Endothelial cell of umbilical vein (primary cell): ENCODE measurements at regions not wholly inside any gene's neighbourhood (a gene's known extent, or its start where the extent isn't known, plus 50 kb on each side); places are given as distances from the start of the nearest gene placed in this dataset.

Source experiments
- CTCF ChIP-seq, 2 donors: IDR thresholded peaks; 1 replicate in 1 of 2; 2 replicates in 1 of 2; pipeline ENCODE4 v1.5.1; 2011; ENCODE audit warnings: low read length in 2 of 2, mild to moderate bottlenecking in 2 of 2, moderate library complexity in 2 of 2, control low read depth in 1 of 2, inconsistent platforms in 1 of 2, low read depth in 1 of 2; ENCODE audit not compliant: insufficient read depth in 1 of 2; ENCODE audit errors: extremely low read depth in 1 of 2
- MAX ChIP-seq: IDR thresholded peaks from 2 replicates; pipeline ENCODE4 v1.6.1; 2011; ENCODE audit not compliant: insufficient read depth, insufficient read length
- POLR2A ChIP-seq: IDR thresholded peaks from 2 replicates; pipeline ENCODE4 v1.6.1; 2012; ENCODE audit warnings: low read depth, mild to moderate bottlenecking, control low read depth, low read length

- TF ChIP-seq CTCF (IDR thresholded peaks at IDR 0.05; ENCODE audit: extremely low read depth in 1 of 2, insufficient read depth in 1 of 2, low read depth in 1 of 2, low read length in 2 of 2) = no peak
- no peak for TF ChIP-seq MAX
- no peak for TF ChIP-seq POLR2A
Observed at GRCh38 chr5:43891112-43891511, 288.1 kb downstream of the NNT start.
